Forelimb muscle (tissue), 1 donor: ENCODE measurements at regions not wholly inside any gene's neighbourhood (a gene's known extent, or its start where the extent isn't known, plus 50 kb on each side); places are given as distances from the start of the nearest gene placed in this dataset.

Experiments used
- DNase-seq: peaks from one replicate; pipeline ENCODE4 v3.0.0-alpha.2; 2013; ENCODE audit warnings: low read depth

DNA sequence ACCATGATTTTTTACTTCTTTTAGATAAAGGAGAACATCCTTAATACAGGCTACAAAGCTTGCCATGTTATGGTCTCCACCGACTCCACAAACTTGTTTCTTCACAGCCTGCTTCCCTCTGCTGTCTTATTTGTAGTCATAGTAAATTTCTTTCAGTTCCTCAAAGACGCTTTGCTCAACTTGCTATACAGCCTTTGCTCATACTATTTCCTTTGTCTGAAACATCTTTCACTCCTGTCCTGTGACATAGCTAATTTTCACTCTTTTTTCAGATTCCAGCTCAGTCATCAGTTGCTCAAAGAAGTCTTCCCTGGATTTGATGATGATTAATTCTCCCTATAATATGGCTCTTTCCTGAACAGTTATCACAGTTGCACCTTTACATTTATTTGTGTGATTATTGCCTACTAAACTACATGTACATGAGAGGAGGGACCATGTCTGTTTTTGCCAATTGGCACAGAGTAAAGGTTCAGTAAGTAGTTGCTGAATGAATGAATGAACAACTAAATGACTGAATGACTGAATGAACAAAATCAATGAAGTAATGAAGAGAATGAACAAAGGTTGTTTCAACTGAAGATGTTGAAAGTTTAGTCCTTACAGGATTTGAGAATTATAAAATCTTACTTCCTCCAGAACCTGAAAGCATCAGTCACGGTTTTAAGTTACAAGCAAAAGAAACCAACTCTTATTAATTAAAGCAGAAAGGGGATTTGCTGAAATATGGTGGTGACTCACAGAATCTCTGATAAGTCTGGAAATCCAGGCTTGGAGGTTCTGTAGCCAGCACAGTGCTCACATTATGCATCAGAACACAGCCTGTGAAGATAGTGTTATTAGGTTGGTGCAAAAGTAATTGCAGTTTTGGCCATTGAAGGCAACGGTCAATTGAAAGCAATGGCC, 186.4 kb upstream of the FAM98A start:
- no peak for DNase-seq

DNA sequence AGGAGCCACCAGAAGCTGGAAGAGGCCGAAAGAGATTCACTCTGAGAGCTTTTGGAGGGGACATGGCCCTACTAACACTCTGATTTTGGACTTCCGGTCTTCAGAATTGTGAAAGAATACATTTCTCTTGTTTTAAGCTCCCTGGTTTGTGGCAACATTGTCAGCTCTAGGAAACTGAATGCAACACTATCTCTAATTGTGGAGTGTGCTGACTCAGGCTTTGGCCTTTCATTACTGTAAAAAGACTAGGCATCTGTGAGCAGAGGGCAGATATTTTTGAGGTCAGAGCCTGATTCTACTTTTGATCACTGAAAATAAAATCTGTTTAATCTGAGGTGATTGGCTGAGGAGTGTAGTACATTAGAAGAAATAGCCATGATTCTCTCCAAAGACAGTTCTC, 185.4 kb upstream of the FAM98A start:
- no peak for DNase-seq

DNA sequence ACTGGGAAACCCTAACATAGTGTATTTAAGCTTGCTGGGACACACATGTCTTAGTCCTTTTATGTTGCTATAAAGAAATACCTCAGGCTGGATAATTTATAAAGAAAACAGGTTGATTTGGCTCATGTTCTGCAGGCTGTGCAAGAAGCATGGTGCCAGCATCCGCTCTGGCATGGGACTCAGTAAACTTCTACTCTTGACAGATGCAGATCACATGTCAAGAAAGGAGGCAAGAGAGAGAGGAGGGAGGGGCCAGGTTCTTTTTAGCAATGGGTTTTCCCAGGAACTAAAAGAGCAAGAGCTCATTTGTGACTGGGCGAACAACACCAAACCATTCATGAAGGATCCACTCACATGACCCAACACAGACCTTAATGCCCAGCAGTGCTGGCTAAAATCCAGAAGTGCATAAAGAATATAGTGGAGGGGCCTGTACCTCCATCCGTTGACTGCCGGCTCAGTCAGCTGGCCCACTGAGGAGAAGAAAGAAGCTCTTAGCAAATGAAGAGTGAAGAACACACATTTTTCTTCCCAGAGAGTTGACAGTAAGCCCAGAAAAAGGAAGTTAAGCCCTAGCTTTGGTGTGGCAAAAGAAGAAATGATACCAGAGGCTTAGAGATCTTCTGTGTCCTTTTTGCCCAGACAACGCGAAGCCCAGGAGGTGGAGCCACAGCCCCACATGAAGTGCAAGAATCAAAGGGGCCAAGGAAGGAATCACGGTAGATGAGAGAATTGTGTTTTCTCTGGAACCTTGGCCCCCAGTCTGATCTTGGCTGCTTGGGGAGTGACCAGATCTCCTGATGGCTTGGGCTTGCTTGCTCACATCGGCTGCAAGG, 183.5 kb upstream of the FAM98A start:
- no peak for DNase-seq

DNA sequence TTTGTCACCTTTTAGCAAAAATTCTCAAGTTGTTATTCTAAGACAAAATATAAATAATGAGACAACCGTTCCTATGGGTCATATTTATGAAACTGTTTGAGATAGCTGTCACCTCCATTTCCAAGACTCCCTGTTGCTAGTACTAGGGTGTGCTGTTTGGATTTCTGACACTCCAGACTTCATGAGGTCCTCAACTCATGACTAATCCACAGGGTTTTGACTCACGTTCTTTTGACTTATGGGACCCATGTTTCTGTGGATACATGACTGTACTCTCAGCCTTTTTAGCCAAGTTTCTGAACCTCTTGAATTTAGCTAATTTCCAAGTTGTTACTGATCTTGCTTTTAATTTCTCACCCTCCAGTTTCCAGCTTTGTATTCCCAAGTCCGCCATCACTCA, 178.7 kb upstream of the FAM98A start:
- no peak for DNase-seq

DNA sequence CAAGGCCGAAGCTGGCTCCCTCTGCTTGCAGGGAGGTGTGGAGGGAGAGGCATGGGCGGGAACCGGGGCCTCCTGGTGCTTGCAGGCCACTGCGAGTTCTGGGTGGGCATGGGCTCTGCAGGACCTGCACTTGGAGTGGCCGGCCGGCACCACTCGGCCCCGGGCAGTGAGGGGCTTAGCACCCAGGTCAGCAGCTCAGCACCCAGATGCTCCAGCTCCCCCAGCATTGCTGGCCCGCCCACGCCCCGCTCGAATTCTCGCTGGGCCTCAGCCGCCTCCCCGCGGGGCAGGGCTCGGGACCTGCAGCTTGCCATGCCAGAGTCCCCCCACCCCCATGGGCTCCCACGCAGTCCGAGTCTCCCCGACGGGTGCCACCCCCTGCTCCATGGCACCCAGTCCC, 176.2 kb upstream of the FAM98A start:
- DNase-seq: no peak

DNA sequence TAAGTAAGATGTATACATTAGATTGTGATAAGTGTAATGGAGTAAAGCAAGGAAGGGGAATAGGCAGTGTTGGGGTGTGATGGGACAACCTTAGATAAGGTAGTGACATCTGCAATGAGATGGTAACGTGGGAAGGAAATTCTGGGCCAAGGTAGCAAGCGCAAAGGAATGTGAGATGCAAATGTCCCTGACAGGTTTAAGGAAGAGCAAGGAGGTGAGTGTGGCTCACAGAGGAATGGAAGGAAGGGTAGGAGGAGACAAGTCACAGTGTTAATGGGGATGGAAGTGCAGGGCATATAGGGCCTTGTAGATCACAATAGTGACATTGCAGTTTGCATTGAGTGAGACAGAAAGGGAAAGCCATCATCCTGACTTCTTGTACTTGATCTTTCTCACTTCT, 170.9 kb upstream of the FAM98A start:
- DNase-seq: no peak

DNA sequence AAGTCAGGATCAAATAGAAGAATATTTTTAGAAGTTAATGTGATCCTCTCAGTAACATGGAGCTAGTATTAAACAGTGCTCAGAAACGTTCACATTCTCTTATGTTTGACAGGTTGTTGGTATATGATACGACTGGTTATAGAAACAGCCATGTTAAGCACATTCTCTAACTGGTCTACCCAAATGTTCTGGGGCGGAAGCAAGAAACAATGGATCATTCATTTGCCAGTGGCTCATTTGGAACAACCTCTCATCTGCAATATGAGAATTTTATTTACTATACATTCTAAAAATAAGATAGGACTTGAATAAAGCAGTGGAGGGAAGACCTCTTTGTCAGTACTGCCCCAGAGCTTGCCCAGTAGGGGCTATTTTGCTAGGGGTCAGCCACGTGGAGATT, 167.1 kb upstream of the FAM98A start:
- DNase-seq: no peak

DNA sequence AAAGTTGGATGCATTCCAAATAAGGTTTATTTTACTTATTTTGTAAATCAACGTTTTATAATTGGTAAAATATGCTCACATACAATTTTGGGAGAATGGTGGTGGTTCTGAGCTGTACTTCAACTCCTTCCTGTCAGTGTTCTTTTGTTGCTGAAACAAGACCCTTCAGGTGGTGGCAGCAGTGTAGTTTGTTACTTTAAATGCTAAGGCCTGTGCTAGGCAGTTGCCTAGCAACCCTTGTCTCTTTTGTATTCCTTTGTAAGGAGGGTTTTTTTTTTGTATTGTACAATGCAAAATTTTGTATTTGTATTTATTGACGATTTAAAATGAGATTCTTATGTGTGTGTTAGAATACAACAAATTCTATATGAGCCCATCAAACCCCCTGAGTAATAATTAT, 166.0 kb upstream of the FAM98A start:
- DNase-seq: no peak

DNA sequence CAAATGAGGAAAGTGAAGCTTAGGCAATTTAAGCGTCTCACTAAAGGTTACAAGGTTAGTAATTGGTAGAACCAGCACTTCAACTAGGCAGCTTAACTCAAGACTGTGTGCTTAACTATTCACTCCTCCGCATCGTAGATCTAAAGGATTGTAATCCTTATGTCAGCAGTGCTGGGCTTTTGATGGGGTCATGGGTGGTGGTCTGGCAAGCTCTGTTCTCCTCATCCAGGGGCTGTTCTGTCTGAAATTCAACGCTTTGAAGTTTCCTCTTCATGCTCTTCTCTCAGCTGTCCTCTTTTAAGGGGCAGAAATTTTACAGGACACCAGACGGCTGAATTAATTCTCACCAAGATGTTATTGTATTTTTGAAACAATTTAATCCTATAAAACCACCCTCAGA, 165.5 kb upstream of the FAM98A start:
- no peak for DNase-seq

DNA sequence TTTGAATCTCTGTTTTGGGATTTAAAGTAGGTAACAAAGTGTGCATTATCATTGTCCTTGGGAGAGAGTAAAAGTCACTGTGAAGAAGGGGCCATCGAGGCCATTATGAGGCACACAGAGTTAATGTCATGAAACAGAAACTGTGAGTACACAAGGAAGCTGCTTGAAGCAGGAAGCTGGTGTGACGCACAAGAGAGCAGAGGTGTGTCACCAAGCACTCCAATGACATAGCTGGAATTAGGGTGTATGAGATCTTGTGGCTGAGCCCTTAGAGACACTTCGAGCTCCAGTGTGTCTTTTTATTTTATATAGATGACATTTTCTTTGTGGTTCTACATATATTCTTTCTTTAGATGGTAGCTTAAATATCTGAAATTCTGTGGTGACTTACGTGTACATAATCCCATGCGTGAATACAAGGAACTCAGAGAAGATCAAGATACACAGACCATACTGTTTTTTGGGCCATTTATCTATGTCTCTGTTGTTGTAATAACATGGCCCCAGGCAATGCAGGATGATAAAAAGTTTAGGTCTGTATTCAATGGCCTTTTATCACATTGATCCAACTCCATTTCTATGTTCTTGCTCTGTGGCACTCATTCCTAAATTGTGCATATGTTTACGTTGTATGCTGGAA, 164.7 kb upstream of the FAM98A start:
- DNase-seq: no peak

DNA sequence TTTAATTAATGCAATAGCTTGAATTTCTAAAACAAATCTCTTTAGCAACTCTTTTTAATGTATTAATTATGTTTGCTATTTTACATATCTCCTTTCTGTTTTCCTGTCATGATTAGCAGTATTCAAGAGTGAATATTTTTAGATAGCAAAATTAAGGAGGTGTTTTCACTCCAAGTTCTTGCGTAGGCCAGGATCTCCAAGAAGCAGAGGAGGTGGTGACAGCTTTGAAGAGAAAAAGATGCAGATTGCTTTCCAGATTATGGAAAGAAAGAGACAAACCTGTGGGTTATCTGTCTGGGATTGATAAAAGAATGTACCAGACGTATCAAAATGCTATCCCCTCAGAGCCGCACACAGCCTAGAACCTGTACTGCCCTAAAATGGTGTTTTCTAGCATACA, 163.5 kb upstream of the FAM98A start:
- no peak for DNase-seq

DNA sequence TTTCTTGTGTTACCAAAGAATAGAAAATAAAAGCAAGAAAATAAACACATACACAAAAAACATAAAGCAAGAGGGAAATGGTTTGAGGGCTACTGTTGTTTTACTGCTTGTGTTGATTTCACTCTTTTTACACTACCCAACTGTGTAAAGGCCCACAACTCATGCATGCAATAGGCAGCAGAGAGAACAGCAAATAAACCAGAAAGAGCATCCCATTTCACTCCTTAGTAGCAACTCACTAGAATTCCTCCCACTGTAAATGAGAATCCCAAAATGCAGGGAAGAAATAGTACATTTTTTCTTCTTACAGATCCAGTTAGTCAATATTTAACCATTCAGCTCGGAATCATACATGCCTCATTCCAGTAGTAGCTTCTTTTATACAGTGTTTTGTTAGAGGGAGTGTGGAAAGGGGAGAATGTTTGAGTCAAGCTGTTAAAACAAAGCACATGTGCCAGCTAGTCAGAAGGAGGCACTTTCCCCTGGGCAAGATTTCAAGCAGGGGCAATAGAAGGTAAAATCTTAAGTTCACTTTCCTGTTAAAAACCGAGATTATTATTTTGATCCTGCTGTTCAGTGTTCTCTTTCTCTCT, 147.2 kb upstream of the FAM98A start:
- no peak for DNase-seq

DNA sequence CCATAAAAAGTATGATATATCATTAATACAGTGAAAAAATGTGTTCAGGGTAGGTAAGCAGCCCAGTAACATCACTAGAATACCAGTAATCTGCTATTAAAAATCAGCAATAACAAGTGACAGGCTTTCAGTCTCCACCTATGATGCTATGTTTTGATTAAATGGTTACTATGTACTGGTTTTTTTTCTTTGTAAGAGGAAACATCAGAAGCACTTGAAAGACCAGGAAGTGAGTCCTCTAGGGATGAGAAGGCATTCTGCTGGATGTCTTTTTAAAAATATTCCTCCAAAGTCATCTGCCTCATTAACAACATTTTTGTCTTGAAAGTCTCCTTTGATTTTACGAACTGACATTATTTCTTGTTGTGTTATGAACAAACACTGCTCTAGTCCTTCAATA, 136.0 kb upstream of the FAM98A start:
- DNase-seq: no peak

DNA sequence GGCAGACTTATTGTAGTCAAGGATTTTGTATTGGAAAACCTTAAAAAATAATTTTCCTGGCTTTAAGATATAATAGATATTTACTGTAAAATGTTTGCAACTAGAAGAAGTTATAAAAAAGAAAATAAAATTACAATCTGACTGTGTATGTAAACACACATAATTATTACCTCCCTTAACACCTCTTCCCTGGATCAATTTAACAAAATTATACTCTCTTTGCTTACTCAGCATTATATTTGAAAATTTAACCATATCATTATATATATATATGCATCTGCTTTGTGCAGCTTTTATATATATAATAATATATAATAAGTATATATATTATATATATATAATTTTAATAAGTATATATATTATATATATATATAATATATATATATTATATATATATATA, 131.7 kb upstream of the FAM98A start:
- DNase-seq: no peak

DNA sequence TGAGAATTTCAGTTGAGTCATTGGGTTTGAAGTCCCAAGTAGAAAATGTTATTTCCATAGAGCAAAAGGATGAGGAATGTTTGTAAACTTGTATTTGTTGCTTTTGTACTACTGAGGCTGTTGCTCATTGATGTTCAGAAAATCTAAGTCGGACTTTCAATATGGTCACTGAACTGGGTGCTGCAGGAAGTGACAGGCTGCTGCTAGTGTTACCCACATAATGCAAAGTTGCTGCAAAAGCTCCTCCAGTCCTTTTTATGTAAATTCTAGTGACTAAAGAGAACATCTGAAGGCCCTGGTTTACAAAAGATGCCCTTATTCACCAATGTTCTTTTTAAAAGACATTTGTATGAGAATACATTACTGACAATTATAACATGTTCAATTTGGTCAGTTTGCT, 131.1 kb upstream of the FAM98A start:
- DNase-seq: no peak

DNA sequence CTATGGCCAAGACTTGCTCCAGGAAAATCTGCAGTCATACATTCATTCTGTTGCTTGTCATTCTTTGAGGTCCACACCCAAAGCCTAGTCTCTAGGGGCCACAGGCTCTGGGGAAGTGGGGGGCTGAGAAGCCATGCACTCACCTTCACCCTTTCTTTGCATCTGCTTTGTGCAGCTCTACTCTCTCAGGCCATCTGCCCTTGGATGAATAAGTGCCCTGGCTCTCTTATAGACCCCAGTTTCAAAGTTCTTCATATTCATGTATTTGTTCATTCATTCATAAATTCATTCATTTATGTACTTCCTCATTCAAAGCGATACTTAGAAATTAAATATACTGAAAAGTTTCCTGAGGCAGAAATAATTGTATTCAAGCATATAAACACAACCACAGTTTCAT, 130.3 kb upstream of the FAM98A start:
- DNase-seq: no peak

DNA sequence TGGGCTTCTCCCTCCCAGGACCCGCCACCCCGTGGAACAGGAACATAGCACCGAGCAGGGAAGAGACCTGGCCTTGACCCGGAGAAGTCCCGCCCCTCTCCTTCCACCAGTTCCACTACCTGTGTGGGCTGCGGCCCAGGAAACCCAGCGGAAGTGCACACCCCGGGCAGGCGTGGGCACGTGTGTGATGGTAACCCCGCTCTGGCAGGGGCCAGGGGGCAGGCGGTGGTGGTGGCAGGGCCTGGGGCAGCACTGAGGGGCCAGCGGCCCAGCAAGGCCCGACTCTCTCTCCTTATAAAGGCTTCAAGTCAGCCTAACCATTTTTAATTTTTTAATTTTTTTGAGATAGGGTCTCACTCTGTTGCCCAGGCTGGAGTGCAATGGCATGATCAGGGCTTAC, 129.0 kb upstream of the FAM98A start:
- no peak for DNase-seq

DNA sequence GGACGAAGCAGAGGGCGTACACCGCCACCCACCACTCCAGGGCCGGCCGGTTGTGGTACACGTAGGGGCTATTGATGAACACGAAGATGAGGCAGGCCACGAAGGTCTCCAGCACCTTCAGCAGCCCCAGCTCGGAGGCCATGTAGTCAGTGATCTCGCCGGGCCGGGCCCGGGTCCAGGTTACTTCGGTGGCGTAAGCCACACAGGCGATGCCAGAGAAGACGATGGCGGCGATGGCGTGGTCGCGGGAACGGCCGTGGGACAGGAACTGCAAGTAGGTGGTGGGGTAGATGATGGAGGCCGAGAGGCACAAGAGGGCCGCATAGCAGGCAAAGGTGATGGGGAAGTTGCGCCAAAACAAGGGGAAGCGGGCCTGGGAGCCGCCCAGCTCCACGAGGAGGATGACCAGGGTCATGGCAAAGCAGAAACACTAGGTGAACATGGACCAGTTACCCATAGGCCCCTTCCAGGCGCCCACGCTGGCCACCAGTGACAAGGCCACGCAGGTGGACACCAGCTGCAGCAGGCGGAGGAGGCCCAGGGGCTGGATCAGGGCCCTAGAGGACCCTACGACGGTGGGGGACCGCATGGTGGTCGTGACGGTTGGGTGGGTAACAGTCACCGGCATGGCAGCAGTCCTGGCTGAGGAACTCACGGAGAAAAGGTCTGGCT, 128.4 kb upstream of the FAM98A start:
- DNase-seq: no peak

DNA sequence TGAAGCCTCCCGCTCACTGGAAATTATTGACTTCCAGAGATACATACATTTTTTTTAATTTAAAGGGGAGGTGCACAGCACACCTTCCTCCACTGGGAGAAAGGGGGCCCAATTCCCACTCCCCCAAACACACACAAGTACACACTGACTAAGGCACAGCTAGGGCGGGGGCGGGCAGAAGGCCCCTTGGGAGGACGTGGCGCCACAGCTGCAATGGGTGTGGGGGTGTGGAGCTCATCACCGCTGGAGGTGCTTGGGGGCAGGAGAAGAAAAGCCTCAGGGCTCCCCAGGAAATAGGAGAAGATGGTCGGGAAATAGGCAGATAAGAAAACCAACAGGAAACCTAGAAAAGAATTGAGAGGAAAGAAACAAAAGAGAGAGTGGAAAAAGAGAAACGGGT, 127.3 kb upstream of the FAM98A start:
- DNase-seq: no peak

DNA sequence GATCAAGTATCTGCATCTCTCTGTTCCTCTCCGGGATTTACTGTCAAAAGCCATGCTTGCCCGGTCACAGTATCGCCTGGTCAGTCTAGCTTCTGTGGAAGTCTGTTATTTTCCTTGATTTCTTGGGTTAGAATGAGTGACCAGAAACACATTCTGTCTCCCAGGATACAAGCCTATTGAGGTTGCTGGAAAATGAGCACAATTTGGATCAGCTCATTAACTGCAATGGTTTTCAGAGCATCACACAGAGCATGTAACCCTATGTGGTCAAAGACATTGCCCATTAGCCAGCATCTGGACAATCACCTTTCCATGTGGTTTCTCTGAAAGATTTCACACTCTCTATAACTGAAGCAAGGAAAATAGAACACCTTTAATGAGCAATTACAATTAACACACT, 124.2 kb upstream of the FAM98A start:
- DNase-seq: no peak

DNA sequence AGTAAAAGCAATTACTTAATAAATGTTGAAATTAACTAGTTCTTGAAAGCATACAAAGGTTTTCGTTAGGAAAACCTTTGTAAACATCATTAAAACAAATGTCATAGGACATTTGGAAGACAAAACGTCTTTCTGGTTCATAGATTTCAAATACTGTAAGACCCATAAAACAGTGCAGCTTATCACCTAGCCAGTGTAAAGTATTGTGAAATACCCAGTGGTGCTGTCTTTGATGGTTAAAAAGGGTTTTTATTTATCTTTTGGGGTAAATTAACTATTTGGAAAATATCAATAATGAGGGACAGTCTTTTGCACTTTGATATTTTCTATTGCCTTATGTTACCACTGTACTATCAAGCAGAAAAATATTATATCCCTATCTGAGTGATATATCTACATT, 120.0 kb upstream of the FAM98A start:
- DNase-seq: no peak

DNA sequence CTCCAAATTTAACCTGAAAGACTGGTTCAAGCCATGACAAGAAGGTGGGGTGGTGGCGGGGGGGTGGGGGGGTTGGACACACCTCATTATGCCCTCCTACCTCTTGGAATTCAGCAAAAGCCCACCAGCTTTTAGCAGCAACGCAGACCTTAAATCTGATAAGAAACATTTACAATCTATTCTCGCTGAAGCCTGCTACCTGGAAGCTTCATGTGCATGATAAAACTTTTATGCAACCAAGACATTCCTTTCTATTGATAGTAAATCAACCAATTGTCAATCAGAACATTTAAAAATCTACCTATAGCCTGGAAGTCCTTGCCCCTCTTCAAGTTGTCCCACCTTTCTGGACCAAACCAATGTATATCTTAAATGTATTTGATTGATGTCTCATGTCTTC, 113.6 kb upstream of the FAM98A start:
- no peak for DNase-seq
